Ishikawa (cell line): ENCODE measurements at regions not wholly inside any gene's neighbourhood (a gene's known extent, or its start where the extent isn't known, plus 50 kb on each side); places are given as distances from the start of the nearest gene placed in this dataset.

Experiments used
- EGR1 ChIP-seq: IDR thresholded peaks from 2 replicates; pipeline ENCODE4 v1.6.1; 2012
- MAX ChIP-seq: IDR thresholded peaks from 2 replicates; pipeline ENCODE4 v1.6.1; 2012
- USF1 ChIP-seq: IDR thresholded peaks from 2 replicates; pipeline ENCODE4 v1.6.1; 2012
- YY1 ChIP-seq: IDR thresholded peaks from 2 replicates; pipeline ENCODE4 v1.6.1; 2012; ENCODE audit warnings: low read depth

DNA sequence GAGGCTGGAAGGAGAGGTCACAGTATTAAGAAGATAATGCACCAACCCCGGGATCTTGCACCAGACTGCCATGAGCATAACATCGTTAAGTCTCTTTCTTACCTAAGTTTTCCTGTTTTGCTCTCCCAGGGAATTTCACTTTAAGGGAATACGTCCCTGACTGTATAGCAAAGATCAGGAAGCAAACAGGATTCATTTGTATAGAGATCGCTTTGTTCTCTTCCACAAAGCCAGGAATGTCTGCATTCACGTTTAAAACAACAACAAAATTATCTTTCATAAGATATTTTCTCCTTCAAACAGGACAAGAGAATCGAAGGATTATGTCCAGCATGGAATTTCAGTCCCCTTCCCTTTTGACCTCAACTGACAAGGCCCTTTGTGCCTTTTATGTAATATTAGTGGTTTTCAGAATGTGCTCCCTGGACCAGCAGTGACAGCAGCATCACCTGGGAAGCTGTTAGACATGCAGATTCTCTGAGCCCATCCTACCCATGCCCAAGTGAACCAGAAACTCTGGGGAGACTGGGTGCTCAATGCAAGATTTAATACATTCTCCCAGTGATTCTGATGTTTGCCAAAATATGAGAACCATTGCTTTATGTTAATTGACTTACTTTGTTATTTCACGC, 286.3 kb downstream of the FGFR2 start:
- TF ChIP-seq YY1 (no peak), MAX (no peak), EGR1 (no peak), USF1 (no peak)
